Endothelial cell of umbilical vein (primary cell): ENCODE measurements at regions not wholly inside any gene's neighbourhood (a gene's known extent, or its start where the extent isn't known, plus 50 kb on each side); places are given as distances from the start of the nearest gene placed in this dataset.

Source experiments
- EZH2 ChIP-seq: IDR thresholded peaks from 2 replicates; pipeline ENCODE4 v1.6.1; 2012; ENCODE audit warnings: borderline replicate concordance, low read depth, mild to moderate bottlenecking, moderate library complexity, low read length, inconsistent platforms; ENCODE audit not compliant: severe bottlenecking
- MYC ChIP-seq: IDR thresholded peaks from one replicate; pipeline ENCODE4 v1.6.1; 2011; ENCODE audit warnings: mild to moderate bottlenecking, low read depth, low read length
- POLR2A ChIP-seq: IDR thresholded peaks from 2 replicates; pipeline ENCODE4 v1.6.1; 2012; ENCODE audit warnings: low read depth, mild to moderate bottlenecking, control low read depth, low read length
- POLR2AphosphoS5 ChIP-seq: IDR thresholded peaks from 2 replicates; pipeline ENCODE4 v1.6.1; 2012; ENCODE audit warnings: low read depth, mild to moderate bottlenecking, control low read depth, low read length, moderate library complexity; ENCODE audit not compliant: insufficient read depth
- TF ChIP-seq, protein P1 (sequence below), 2 donors: IDR thresholded peaks; 1 replicate in 1 of 2; 2 replicates in 1 of 2; pipeline ENCODE4 v1.5.1; 2011; ENCODE audit warnings: low read length in 2 of 2, mild to moderate bottlenecking in 2 of 2, moderate library complexity in 2 of 2, control low read depth in 1 of 2, inconsistent platforms in 1 of 2, low read depth in 1 of 2; ENCODE audit not compliant: insufficient read depth in 1 of 2; ENCODE audit errors: extremely low read depth in 1 of 2
- TF ChIP-seq, protein P2 (sequence below): IDR thresholded peaks from 2 replicates; pipeline ENCODE4 v1.6.1; 2011; ENCODE audit not compliant: insufficient read depth, insufficient read length

- TF ChIP-seq, protein P1, sequence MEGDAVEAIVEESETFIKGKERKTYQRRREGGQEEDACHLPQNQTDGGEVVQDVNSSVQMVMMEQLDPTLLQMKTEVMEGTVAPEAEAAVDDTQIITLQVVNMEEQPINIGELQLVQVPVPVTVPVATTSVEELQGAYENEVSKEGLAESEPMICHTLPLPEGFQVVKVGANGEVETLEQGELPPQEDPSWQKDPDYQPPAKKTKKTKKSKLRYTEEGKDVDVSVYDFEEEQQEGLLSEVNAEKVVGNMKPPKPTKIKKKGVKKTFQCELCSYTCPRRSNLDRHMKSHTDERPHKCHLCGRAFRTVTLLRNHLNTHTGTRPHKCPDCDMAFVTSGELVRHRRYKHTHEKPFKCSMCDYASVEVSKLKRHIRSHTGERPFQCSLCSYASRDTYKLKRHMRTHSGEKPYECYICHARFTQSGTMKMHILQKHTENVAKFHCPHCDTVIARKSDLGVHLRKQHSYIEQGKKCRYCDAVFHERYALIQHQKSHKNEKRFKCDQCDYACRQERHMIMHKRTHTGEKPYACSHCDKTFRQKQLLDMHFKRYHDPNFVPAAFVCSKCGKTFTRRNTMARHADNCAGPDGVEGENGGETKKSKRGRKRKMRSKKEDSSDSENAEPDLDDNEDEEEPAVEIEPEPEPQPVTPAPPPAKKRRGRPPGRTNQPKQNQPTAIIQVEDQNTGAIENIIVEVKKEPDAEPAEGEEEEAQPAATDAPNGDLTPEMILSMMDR (IDR thresholded peaks at IDR 0.05; ENCODE audit: extremely low read depth in 1 of 2, insufficient read depth in 1 of 2, low read depth in 1 of 2, low read length in 2 of 2), result no peak
- TF ChIP-seq MYC (no peak), EZH2 (no peak), POLR2A (no peak), POLR2AphosphoS5 (no peak)
- TF ChIP-seq, protein P2, sequence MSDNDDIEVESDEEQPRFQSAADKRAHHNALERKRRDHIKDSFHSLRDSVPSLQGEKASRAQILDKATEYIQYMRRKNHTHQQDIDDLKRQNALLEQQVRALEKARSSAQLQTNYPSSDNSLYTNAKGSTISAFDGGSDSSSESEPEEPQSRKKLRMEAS, result no peak
Observed at GRCh38 chr10:109411917-109412316, 511.4 kb downstream of the XPNPEP1 start.
